GM12892 (cell line): ENCODE measurements at regions not wholly inside any gene's neighbourhood (a gene's known extent, or its start where the extent isn't known, plus 50 kb on each side); places are given as distances from the start of the nearest gene placed in this dataset.

Source experiments
- DNase-seq: peaks from one replicate; pipeline ENCODE4 v3.0.0; 2011; ENCODE audit not compliant: insufficient read length
- FAIRE-seq: peaks from 2 replicates; lab custom pipeline; 2011; peaks lifted over from hg19 to GRCh38; lab: Jason Lieb, UNC
- POLR2A ChIP-seq: IDR thresholded peaks from 2 replicates; pipeline ENCODE4 v1.6.1; 2011; ENCODE audit warnings: low read depth, low read length, control low read depth
- POLR2AphosphoS5 ChIP-seq: IDR thresholded peaks from 2 replicates; pipeline ENCODE4 v1.6.1; 2011; ENCODE audit warnings: low read depth, low read length, control low read depth
- TAF1 ChIP-seq: IDR thresholded peaks from 2 replicates; pipeline ENCODE4 v1.6.1; 2011; ENCODE audit warnings: low read depth, mild to moderate bottlenecking, control low read depth, low read length, borderline replicate concordance

DNA sequence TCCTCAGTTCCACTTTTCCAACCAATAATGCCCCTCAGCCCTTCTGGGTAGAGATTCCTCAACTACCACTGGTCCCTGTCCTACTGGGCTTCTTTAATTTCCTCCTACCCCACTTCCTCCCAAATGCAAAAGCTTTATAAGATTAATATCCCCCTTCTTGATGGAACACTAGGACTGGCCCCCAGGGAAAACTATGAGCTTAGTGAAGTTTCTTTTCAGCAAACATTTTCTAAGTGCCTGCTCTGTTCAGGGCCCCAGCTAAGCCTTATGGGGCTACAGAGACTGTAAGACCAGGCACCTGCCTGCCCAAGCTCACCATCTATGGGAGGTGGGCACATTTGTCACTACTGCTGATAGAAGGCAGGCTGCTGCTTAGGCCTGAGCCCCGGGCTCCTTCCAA is 79.4 kb downstream of the RPLP1 start:
- no peak for FAIRE-seq
- TF ChIP-seq POLR2A, result no peak
- no peak for TF ChIP-seq POLR2AphosphoS5
- no peak for TF ChIP-seq TAF1
- DNase-seq, result no peak

- DNase-seq, result no peak
- no peak for FAIRE-seq
- TF ChIP-seq POLR2AphosphoS5 (no peak), POLR2A (no peak), TAF1 (no peak)
These were observed 80.2 kb downstream of the RPLP1 start for GRCh38 chr15:69532856-69533255.

GRCh38 chr15:69533522-69533921 is 80.9 kb downstream of the RPLP1 start:
- FAIRE-seq (no peak), DNase-seq (no peak)
- TF ChIP-seq POLR2A (no peak), POLR2AphosphoS5 (no peak), TAF1 (no peak)

DNA sequence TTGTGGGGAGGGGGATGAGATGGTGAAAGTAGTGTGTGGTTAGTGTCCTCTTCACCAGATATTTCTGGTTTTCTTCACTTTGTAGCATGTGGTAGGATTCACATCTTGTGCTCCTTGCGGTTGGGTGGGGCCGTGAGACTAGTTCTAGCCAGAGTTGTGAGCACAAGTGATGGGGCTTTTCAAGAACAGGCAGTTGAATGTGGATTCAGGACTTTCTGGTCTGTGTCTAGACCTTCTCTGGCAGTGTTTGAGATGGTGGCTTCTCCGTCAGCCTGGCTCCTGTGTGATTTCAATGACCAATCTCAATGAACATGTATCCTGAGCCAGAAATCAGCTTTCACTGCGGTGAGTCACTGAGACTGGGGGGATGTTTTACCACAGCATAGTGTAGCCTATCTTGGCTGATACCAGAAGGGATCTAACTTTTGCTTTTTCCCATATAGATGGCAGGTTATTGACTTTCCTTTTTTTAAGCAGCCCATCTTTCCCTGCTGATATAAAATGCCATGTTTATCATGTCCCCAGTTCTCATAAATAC is 82.6 kb downstream of the RPLP1 start:
- TF ChIP-seq TAF1, result no peak
- TF ChIP-seq POLR2A, result no peak
- FAIRE-seq, result no peak
- DNase-seq, result no peak

DNA sequence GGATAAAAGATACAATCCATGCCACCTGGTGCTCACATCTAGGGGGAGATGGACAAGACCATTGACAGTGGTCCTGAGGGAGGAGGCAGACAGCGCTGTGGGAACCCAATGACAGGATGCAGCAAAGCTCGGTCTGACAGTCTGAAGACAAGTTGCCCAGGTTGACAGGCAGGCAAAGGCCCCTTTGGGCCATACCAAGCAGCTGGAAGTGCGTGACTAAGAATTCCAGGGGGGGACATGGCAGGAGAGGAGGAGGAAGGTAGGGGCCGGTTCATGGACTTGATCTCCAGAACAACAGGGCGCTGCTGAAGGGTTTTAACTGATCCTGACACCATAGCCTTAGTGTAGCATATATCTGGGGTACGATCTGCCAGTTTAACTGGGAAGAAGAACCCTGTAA is 83.4 kb downstream of the RPLP1 start:
- no peak for TF ChIP-seq POLR2AphosphoS5
- no peak for TF ChIP-seq TAF1
- no peak for TF ChIP-seq POLR2A
- FAIRE-seq (no peak), DNase-seq (no peak)

- FAIRE-seq (no peak), DNase-seq (no peak)
- TF ChIP-seq TAF1 (no peak), POLR2A (no peak), POLR2AphosphoS5 (no peak)
These were observed 84.3 kb downstream of the RPLP1 start for GRCh38 chr15:69536726-69537512.

- FAIRE-seq (no peak), DNase-seq (no peak)
- TF ChIP-seq POLR2A (no peak), POLR2AphosphoS5 (no peak), TAF1 (no peak)
These were observed 85.3 kb downstream of the RPLP1 start for GRCh38 chr15:69537901-69538300.

DNA sequence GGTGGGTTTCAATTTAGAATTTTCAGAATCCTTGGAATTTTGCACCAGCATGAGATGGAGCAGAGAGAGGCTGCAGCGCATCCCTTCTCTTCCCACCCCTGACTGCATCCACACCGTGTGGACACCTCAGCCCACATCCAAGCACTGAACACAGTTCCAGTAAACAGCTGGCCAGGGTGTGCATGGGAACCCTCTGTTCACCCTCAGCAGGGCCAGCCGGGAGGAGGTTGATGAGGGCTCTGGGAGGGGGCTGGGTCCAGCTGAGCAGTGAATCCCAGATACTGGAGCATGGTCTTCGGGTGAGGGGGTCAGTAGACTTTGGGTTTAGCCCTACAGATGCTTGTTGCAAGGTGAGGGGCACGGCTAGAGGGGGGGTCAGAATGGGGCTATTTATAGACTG is 85.8 kb downstream of the RPLP1 start:
- DNase-seq (no peak), FAIRE-seq (no peak)
- no peak for TF ChIP-seq TAF1
- no peak for TF ChIP-seq POLR2AphosphoS5
- TF ChIP-seq POLR2A, result no peak

DNA sequence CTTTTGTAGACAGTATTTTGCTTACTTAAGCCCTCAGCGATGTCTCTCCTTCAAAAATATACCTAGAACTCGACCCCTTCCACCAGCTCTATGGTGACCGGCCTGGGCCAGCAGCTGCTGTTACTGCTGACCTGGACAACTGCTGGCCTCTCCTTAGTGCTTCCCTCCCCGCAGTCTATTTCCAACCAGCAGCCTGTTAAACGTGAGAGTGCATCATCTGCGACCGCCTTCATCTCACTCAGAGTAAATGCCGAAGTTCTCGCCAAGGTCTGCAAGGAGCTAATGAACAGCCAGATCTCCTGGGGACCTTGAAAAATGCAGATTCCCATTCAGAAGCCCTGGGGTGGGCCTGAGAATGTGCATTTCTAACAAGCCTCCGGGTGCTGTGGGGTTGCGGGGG is 86.7 kb downstream of the RPLP1 start:
- DNase-seq (no peak), FAIRE-seq (no peak)
- TF ChIP-seq TAF1, result no peak
- no peak for TF ChIP-seq POLR2A

GRCh38 chr15:69540622-69541021 is 88.0 kb downstream of the RPLP1 start:
- DNase-seq, result no peak
- TF ChIP-seq POLR2A (no peak), POLR2AphosphoS5 (no peak), TAF1 (no peak)
- FAIRE-seq, result no peak

- no peak for FAIRE-seq
- TF ChIP-seq POLR2A (no peak), POLR2AphosphoS5 (no peak), TAF1 (no peak)
- DNase-seq, result no peak
These were observed 89.4 kb downstream of the RPLP1 start for GRCh38 chr15:69542028-69542427.
